ENCODE measurements at regions not wholly inside any gene's neighbourhood (a gene's known extent, or its start where the extent isn't known, plus 50 kb on each side); places are given as distances from the start of the nearest gene placed in this dataset.

DNA sequence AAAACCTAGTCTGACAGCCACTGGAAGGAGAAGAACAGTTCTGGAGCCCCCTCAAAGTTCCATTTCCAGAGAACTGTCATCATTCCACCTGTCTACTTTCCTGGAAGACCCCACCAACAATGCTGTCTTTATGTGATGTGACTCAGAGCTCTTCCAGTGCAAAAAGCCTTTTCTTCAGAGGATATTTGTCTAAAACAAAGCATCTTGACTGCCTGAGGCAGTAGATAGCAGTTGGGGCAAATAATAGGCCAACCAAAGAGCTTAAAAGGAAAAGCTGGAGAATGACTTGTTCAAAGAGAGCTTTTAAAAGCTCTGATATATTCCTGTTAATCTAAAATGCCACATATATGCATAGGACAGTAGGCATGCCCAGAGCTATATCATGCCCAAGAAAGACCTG is 62.6 kb downstream of the MIS18A start:
- no peaks in the 10 kb centered on the region for H3K79me2 ChIP-seq (ENCODE audit: low read length)
- H3K27me3 ChIP-seq (ENCODE audit: low read depth, low read length) = peaks cover 6% of the 10 kb centered on the region; the same call in 1 of the 2 replicates
- no peaks in the 10 kb centered on the region for H3K9me3 ChIP-seq (ENCODE audit: insufficient read depth, low read length)
- no peak overlapping the region for H3K9ac ChIP-seq (ENCODE audit: low read length)
- H3K4me2 ChIP-seq (ENCODE audit: low read length) = no peak overlapping the region
- H4K20me1 ChIP-seq (ENCODE audit: insufficient read depth, low read length) = no peaks in the 10 kb centered on the region
- no peaks in the 10 kb centered on the region for H3K4me1 ChIP-seq (ENCODE audit: low read length)
- H2AFZ ChIP-seq (ENCODE audit: low read depth, low read length) = no peak overlapping the region
- no peak overlapping the region for H3K27ac ChIP-seq (ENCODE audit: low read length)
- H3K36me3 ChIP-seq (replicated peaks; ENCODE audit: low read depth, low read length) = no peaks in the 10 kb centered on the region
- no peak overlapping the region for H3K4me3 ChIP-seq (ENCODE audit: low read length)
- TF ChIP-seq EZH2phosphoT487 (IDR thresholded peaks at IDR 0.05; ENCODE audit: low read depth) = no peak
- TF ChIP-seq, protein P1, sequence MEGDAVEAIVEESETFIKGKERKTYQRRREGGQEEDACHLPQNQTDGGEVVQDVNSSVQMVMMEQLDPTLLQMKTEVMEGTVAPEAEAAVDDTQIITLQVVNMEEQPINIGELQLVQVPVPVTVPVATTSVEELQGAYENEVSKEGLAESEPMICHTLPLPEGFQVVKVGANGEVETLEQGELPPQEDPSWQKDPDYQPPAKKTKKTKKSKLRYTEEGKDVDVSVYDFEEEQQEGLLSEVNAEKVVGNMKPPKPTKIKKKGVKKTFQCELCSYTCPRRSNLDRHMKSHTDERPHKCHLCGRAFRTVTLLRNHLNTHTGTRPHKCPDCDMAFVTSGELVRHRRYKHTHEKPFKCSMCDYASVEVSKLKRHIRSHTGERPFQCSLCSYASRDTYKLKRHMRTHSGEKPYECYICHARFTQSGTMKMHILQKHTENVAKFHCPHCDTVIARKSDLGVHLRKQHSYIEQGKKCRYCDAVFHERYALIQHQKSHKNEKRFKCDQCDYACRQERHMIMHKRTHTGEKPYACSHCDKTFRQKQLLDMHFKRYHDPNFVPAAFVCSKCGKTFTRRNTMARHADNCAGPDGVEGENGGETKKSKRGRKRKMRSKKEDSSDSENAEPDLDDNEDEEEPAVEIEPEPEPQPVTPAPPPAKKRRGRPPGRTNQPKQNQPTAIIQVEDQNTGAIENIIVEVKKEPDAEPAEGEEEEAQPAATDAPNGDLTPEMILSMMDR (IDR thresholded peaks at IDR 0.05; ENCODE audit: low read depth, low read length) = no peak

DNA sequence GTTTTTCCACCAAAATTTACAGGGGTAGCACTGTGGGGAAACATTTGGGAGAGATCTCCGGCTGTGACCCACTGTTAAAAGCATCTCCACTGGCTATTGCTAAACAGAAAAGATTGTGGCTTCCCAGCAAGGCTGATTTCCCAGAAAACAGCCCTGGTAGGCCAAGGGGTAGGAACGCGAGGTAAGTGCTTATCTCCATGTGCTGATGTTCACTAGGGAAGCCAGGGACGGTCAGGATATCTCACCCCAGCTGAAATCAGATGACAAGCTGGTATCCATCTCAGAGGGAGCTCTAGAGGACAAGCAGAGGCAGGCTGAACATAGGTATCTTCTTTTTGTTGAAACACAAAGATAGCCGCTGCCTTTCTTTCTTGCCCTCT is 63.6 kb downstream of the MIS18A start:
- H3K9ac ChIP-seq (ENCODE audit: low read length) = no peak overlapping the region
- H3K36me3 ChIP-seq (replicated peaks; ENCODE audit: low read depth, low read length) = no peaks in the 10 kb centered on the region
- no peak overlapping the region for H3K4me2 ChIP-seq (ENCODE audit: low read length)
- no peak overlapping the region for H2AFZ ChIP-seq (ENCODE audit: low read depth, low read length)
- H3K27me3 ChIP-seq (ENCODE audit: low read depth, low read length) = peaks cover 6% of the 10 kb centered on the region; the same call in 1 of the 2 replicates
- no peak overlapping the region for H3K27ac ChIP-seq (ENCODE audit: low read length)
- H4K20me1 ChIP-seq (ENCODE audit: insufficient read depth, low read length) = no peaks in the 10 kb centered on the region
- H3K4me1 ChIP-seq (ENCODE audit: low read length) = no peaks in the 10 kb centered on the region
- H3K9me3 ChIP-seq (ENCODE audit: insufficient read depth, low read length) = no peaks in the 10 kb centered on the region
- no peaks in the 10 kb centered on the region for H3K79me2 ChIP-seq (ENCODE audit: low read length)
- no peak overlapping the region for H3K4me3 ChIP-seq (ENCODE audit: low read length)
- TF ChIP-seq, protein P1 (IDR thresholded peaks at IDR 0.05; ENCODE audit: low read depth, low read length) = no peak
- no peak for TF ChIP-seq EZH2phosphoT487 (IDR thresholded peaks at IDR 0.05; ENCODE audit: low read depth)

DNA sequence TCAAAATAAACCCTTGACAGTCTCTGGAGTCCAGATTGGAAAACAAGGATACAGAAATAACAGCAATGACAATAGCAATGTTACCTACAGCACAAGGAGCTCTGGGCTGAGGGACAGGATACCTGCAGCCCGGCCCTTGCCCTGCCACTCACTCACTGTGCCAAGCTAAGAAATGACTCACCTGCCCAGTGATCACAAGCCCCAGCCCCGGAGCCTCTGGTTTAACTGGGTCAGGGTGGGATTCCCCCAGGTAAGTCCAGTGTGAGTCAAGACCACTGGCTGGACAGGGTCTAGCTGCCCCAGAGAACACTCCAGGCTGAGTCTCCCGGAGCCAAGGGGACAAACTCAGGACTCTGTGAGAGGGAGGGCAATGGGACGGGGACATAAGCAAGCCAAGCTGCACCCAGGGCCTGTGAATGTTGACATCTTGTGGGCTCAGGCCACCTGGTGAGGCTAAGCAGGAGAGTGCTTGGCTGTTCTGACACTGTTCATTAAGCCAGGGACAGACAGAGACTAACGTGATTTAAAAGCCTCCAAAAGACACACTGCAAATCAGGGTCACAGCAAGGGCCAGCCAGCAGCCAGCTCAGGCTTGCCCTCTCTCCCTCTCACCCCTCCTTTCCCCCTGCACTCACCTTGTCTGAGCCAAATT is 64.1 kb downstream of the MIS18A start:
- no peak for TF ChIP-seq EZH2phosphoT487 (IDR thresholded peaks at IDR 0.05; ENCODE audit: low read depth)
- TF ChIP-seq, protein P1 (IDR thresholded peaks at IDR 0.05; ENCODE audit: low read depth, low read length) = no peak
- Histone ChIP-seq H3K9ac (ENCODE audit: low read length) (no peak overlapping the region), H3K4me2 (ENCODE audit: low read length) (no peak overlapping the region), H3K79me2 (ENCODE audit: low read length) (no peaks in the 10 kb centered on the region), H3K36me3 (replicated peaks; ENCODE audit: low read depth, low read length) (no peaks in the 10 kb centered on the region), H3K4me1 (ENCODE audit: low read length) (no peaks in the 10 kb centered on the region), H3K4me3 (ENCODE audit: low read length) (no peak overlapping the region), H3K9me3 (ENCODE audit: insufficient read depth, low read length) (no peaks in the 10 kb centered on the region), H4K20me1 (ENCODE audit: insufficient read depth, low read length) (no peaks in the 10 kb centered on the region), H2AFZ (ENCODE audit: low read depth, low read length) (no peak overlapping the region), H3K27me3 (ENCODE audit: low read depth, low read length) (peaks cover 6% of the 10 kb centered on the region; the same call in 1 of the 2 replicates), H3K27ac (ENCODE audit: low read length) (no peak overlapping the region)

DNA sequence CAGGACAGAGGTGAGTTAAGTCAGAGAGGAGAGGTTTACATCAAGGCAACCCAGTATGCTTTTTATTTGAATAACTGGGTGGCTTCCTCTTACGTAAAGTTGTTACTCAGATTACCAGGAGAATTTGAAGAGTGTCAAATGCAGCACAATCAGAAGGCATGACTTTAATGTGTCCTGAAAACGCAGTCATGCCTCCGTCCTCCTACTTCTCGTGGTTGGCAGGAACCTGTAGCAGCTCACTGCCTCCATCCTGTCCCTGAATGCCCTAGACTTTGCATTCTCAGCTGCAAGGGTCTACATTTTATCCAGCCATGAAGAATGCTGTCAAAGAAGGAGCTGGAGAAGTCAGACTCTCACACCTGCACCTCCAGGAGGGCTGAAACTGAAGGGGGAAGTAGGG is 66.7 kb downstream of the MIS18A start:
- Histone ChIP-seq H3K79me2 (ENCODE audit: low read length) (no peaks in the 10 kb centered on the region), H3K27me3 (ENCODE audit: low read depth, low read length) (peaks cover 6% of the 10 kb centered on the region; the same call in 1 of the 2 replicates), H3K36me3 (replicated peaks; ENCODE audit: low read depth, low read length) (no peaks in the 10 kb centered on the region), H3K27ac (ENCODE audit: low read length) (no peak overlapping the region), H3K9me3 (ENCODE audit: insufficient read depth, low read length) (no peaks in the 10 kb centered on the region), H2AFZ (ENCODE audit: low read depth, low read length) (no peak overlapping the region), H3K4me2 (ENCODE audit: low read length) (no peak overlapping the region), H3K9ac (ENCODE audit: low read length) (no peak overlapping the region), H3K4me3 (ENCODE audit: low read length) (no peak overlapping the region), H4K20me1 (ENCODE audit: insufficient read depth, low read length) (no peaks in the 10 kb centered on the region), H3K4me1 (ENCODE audit: low read length) (peaks cover 3% of the 10 kb centered on the region; the same call in 1 of the 2 replicates)
- TF ChIP-seq EZH2phosphoT487 (IDR thresholded peaks at IDR 0.05; ENCODE audit: low read depth) = no peak
- TF ChIP-seq, protein P1 (IDR thresholded peaks at IDR 0.05; ENCODE audit: low read depth, low read length) = no peak

Data from OCI-LY3 (cell line).